HG03520 (cell line): ENCODE measurements at regions not wholly inside any gene's neighbourhood (a gene's known extent, or its start where the extent isn't known, plus 50 kb on each side); places are given as distances from the start of the nearest gene placed in this dataset.
"Not testable (repeated sequence)": the region's sequence is repeated elsewhere in the genome, so short reads cannot be mapped to it uniquely, and the experiment has no call there.

ENCODE experiments used
- ATAC-seq: cut with Tn5 transposase; IDR thresholded peaks from one replicate; pipeline ENCODE4 v1.9.1; 2021; ENCODE audit warnings: mild to moderate bottlenecking, moderate library complexity; ENCODE audit not compliant: unreplicated experiment

DNA sequence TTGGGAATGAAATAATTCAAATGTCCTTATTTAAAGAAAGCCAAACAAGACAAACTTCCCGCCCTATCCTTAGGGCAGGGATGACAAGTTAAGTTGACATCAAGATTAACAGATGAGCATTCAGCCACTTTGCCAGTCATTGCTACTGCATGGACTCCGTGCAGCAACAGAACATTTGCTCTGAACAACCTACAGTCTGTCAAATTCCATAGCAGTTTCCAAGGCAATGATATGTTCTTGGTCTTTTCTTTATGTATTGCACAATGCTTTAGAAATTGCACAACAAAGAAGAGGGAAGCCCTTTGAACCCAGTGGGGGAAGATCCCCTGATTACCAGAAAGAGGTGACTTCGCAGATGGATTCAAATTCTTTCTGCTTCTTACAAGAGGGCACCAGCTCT lies 269.8 kb downstream of the BCAT1 start:
- no peak for ATAC-seq

DNA sequence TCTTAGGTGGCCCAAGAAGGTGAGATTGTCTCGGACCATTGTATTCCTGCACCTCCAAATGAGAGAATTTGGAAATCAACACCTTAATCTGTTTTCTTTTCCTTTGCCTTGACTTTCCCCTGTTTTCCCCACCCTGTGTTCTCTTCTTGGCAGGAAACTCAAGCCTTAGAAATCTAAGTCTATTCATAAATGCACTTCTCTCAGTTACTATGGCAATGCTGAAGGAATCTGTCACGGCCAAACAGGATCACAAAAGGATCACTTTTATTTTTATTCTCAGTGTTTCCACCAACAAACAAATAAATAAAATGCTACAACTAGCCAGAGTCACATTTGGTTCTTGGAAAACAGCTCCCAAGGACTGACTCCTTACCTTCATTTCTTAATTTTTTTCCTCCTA lies 270.5 kb downstream of the BCAT1 start:
- ATAC-seq = no peak

DNA sequence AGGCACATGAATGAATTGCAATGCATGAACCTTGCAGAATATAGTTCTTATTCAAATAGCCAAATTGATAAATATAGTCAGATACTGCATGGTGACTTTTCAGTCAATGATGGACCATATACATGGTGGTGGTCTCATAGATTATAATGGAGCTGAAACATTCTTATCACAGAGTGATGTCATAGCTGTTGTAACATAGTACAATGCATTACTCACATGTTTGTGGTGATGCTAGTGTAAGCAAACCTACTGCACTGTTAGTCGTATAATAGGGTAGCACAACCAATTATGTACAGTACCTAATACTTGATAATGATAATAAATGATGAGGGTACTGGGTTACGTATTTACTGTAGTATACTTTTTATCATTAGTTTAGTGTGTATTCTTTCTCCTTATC lies 280.3 kb downstream of the BCAT1 start:
- no peak for ATAC-seq

DNA sequence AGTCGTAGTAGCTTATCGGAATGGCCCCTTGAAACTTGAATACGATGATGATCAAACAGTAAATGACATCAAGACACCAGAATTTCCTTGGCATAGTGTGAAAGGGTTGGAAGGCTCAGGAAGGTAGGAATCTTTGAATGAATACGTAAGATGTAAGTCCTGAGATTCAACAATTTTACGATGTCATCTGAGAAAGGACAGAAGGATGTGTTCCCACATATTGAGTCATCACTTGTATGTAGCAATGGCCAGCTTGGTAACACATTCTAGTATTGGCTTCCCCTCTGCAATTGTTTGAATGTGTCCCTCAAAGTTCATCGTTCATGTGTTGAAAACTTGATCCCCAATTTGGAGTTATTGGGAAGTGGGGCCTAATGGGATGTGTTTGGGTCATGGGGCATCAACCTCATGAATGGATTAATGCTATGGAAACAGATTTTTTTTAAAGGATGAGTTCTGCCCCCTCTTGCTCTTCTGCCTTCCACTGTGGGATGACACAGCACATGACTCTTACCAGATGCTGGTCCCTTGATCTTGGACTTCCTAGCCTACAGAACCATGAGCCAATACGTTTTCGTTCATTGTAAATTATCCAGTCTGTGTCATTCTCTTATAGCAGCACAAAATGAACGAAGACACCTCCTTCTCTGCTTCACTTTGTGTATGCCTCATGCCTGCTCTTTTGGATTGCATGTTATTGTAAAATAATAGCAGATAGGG lies 284.6 kb downstream of the BCAT1 start:
- ATAC-seq = no peak

DNA sequence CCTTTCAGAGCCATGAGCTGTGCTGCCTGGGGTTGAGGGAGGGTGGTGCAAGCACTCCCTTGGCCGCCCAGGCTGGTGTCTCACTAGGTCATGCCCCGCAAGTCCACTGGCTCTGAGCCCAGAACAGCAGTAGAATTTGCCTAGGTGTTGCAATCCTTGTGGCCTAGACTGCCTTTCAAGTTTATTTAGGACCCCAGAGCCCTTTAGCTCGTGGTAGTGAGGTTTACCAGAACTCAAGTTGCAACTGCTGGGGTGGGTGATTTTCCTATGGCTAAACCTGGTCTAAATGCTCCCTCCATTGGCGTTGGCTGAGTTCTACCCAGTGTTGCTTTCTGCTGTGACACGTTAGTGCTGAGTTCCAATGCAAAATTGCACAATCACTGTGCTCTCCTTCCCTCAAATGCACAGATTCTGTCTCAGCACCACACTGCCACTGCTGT lies 287.2 kb downstream of the BCAT1 start:
- no peak for ATAC-seq

DNA sequence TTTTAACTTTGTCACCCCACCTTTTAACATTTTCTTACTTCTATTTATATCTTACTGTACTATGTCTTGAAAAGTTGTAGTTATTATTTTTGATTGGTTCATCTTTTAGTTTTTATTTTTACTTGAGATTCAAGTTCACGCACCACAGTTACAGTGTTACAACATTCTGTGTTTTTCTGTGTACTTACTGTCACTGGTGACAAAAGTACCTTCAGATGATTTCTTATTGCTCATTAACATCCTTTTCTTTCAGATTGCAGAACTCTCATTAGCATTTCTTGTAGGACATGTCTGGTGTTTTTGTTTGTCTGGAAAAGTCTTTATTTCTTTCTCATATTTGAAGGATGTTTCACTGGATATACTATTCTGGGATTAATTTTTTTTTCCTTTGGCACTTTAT lies 289.9 kb downstream of the BCAT1 start:
- ATAC-seq = no peak

DNA sequence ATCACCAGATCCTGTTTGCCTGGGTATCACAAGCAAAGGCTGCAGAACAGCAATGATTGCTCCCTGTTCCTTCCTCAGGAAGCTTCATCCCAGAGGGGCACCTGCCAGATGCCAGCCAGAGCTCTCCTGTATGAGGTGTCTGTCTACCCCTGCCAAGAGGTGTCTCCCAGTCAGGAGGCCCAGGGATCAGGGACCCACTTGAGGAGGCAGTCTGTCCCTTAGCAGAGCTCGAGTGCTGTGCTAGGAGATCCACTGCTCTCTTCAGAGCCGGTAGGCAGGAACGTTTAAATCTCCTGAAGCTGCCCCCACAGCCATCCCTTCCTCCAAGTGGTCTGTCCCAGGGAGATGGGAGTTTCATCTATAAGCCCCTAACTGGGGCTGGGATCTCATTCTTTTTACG lies 294.6 kb downstream of the BCAT1 start:
- not testable (repeated sequence) for ATAC-seq

DNA sequence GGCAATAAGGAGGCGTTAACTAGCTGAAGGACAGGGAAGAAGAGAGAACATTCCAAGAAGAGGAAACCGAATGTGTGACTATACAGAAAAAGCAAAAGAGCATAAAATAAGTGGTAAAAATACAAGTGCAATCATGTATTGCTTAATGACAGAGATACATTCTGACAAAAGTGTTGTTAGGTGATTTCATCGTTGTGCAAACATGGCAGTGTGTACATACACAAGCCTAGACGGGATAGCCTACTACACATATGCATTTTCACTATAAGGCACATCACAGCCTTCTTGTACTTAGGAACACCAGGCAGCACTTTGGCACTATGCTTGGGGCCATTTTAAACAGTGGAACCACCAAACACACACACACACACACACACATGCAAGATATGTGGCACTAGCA lies 299.3 kb downstream of the BCAT1 start:
- no peak for ATAC-seq

DNA sequence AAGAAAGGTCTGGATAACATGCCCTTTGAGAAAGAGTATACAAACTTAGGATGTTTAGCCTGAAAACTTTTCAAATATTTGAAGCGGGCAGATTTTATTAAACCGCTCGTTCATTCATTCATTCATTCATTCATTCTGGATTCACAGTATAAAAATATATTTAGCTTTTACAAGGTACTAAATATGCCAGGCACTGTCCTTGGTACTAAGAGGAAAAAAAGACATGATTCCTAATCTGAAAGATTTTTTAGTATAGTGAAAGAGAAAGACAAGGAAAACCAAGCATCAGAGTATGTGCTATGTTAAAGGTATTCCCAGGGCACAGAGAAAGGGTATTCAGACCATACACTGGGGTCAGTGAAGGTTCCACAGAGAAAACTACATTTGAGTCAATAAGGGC lies 299.7 kb downstream of the BCAT1 start:
- no peak for ATAC-seq

DNA sequence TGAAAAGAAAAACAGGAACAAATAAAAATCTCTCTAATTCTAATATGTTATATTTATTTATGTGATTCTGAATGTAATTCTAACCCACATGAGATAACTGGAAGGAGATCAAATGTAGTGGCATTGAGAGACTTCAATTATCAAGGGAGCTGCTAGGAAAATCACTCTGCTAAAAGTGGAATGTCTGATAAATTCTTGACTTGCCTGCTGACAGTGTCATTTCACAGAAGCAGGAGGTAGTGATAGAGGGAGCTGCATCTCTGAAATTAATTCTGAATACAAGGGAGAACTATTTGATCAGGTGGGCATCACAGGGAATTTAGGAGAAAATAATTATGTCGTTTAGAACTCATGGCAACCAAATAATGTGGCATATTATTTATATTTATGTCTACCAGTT lies 303.6 kb downstream of the BCAT1 start:
- ATAC-seq = no peak

DNA sequence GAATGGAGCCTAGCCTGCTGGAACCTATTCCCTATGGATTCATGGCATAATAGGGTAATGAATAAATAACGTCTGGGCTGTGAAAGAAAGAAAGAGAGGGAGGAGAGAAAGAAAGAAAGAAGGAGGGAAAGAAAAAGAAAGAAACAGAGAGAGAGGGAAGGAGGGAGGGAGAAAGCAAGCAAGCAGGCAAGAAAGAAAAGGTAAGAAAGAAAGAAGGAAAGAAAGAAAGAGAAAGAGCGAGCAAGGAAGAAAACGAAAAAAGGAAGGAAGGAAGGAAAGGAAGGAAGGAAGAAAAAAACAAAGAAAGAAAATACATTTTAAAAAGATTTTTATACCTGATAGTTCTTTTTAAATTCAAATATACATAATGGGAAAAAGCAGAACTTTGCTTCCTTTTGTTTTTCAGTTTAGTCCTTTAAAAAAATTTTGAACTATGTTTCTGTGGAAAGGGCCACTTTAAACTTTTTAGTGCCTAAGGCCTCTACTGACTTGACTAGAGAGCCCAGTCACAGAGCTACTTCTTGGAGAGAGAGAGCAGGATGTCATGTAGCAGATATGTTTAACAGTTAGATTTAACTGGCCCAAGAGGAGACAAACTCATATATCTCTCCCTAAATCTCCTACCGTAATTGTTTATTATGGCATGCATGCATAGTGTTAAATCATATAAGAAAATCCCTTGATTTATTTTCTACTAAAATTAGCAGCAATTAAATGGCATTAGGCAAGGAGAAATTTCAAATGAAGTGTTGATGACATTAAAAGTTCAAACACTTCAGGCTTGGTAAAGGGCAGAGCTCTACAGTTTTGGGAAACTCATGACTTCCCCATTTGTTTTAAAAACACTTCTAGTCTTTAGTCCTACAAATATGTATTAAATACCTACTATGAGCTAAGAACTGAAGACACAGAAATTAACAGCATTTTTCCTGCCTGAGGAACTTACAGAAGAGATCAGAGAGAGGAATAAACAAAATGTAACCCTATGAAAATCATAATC lies 305.5 kb downstream of the BCAT1 start:
- ATAC-seq = no peak

DNA sequence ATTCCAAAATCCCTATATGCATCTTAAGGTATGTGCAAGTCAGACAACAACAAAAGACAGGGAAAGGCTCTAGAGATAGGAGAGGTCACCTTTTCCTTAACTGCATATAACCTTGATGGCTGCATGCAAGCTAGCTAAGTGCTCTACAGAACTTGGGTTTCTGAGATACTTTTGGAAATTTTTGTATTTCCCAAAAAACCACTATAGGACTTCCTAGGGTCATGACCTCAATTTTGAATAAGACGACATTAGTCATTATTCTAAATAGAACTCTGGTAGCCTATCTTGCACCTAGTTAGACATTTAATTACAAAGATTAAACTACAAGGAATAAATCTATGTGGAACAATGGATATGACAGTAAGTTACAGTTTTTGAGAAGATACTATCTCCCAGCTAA lies 309.3 kb downstream of the BCAT1 start:
- ATAC-seq = no peak

DNA sequence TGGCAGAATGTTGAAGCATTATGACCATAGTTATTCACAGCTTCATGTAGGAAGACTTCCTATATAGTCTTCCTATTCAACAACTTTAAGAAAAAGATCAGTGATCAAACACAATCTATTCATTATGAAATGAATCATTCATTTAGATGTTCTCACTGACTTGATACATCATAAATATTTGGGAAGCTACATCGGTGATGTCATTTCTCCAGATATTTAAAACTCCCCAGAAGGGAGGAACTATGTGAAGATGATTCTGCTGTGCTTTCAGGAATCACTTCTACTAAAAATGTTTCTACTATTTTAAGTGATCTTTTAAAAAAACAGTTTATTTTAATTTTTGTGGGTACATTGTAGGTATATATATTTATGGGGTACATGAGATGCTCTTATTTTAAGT lies 316.4 kb downstream of the BCAT1 start:
- no peak for ATAC-seq

DNA sequence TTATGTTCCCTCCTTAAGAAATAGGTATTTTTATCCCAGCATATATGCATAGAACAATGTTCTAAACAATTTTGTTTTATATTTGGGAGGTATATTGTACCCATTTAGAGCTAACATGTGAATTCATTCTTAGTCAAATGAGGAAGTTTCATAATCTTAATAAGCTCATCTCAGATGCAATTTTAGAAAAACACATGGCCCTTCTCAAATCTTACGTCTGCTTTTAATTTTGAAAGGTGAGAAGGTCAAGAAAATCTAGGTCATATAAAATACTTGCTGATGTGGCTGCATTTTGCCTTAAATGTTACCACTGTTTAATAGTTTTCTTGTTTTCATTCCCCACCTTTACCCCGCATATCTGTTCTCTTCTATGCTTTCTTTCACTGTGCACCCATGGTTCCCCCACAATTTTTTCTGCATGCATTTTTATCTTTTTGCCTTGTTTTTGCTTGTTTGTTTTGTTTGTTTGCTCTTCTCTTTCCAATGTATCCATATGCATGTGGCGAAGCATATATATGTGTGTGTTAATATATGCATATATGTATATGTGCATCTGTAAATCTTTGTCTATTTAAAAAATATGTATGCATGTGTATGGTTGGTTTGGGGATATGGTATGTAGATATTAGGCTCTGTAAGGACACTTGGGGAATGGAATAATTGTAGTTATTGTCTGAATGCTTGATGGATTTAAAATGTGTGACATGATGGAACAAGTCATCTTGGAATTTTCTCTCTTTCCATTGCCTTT lies 317.1 kb downstream of the BCAT1 start:
- no peak for ATAC-seq

DNA sequence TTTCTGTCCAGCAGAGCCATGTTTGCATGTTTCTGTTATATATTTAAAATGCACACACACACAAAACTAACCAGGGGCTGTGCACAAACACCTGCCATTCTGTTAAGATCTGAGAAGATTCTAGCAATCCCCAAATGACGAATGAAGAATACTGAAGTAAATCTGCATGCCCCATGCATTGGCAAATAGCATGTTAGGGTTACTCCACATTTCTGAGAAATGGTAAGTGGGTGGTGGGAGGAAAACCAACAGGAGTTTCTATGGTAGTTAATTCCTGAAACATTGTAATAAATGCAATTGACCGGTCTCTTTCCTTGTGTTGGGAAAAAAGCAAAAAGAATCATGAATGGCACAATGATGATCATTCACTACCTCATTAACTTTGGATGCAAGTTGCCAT lies 318.0 kb downstream of the BCAT1 start:
- ATAC-seq = no peak

DNA sequence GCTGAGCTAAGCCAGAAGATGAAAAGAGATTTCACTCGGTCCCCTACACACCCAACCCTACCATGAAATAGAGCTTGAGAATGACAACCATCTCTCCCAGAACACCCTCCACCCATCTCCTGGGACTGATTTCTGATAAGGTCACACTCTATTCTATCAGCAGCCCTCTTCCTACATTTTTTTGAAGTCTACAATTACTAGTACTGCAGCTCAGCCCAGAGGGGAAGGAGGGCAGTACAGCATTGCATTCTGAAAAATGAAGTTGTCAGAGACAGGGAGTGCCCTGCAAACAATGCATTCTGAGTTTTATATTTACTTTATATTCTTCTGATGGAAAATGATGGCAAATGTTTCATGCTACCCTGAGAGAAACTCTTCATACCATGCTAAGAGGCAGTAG lies 318.5 kb downstream of the BCAT1 start:
- no peak for ATAC-seq

DNA sequence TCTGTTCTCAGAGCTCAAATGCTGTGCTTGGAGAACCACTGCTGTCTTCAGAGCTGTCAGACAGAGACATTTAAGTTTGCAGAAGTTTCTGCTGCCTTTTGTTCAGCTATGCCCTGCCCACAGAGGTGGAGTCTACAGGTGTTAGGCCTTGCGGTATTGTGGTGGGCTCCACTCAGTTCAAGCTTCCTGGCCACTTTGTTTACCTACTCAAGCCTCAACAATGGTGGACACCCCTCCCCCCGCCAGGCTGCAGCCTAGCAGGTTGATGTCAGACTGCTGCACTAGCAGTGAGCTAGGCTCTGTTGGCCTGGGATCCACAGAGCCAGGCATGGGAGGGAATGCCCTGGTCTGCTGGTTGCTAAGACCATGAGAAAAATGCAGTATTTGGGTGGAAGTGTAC lies 323.8 kb downstream of the BCAT1 start:
- no peak for ATAC-seq

DNA sequence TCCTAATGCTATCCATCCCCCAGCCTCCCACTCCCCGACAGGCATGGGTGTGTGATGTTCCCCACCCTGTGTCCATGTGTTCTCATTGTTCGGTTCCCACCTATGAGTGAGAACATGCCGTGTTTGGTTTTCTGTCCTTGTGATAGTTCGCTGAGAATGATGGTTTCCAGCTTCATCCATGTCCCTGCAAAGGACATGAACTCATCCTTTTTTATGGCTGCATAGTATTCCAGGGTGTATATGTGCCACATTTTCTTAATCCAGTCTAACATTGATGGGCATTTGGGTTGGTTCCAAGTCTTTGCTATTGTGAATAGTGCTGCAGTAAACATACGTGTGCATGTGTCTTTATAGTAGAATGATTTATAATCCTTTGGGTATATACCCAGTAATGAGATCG lies 328.9 kb downstream of the BCAT1 start:
- ATAC-seq = not testable (repeated sequence)

DNA sequence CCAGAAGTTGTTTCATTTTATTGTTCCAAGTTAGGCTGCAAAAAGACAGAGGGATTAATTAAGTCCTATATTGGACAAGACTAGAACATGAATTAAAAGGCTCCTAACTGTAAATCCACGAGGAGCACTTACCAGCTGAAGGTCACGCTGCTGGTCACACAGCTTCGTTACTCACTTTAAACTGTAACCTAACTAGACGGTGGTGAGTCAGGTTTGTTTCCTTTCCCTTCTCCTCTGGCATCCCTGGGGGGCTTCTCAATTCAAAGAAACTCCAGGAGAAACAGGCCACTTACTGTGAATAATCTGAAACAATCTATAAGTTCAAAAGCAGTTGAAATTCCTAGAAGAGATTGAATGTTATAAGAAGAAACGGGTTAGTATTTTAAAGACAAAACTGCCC lies 331.4 kb downstream of the BCAT1 start:
- ATAC-seq = no peak

DNA sequence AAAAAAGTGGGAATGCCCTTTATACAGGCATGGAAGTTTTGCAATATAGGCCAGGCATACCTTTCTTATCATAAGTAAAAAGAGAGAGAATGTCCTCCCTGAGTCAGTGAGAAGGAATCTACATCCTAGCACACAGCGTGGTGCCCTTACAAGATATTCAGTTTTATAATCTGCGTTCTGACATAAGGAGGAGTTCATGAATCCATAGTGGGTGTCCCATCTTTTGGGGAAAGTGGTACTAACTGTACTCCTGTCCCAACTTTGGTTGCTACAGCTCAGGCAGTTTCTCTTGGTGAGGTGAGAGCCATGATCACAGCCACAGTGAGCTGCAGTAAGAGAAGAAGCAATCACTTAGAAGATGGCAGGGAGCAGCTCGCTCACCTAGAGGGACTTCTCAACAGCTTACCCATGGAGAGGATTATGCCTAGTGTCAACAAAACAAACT lies 332.9 kb downstream of the BCAT1 start:
- ATAC-seq = no peak

DNA sequence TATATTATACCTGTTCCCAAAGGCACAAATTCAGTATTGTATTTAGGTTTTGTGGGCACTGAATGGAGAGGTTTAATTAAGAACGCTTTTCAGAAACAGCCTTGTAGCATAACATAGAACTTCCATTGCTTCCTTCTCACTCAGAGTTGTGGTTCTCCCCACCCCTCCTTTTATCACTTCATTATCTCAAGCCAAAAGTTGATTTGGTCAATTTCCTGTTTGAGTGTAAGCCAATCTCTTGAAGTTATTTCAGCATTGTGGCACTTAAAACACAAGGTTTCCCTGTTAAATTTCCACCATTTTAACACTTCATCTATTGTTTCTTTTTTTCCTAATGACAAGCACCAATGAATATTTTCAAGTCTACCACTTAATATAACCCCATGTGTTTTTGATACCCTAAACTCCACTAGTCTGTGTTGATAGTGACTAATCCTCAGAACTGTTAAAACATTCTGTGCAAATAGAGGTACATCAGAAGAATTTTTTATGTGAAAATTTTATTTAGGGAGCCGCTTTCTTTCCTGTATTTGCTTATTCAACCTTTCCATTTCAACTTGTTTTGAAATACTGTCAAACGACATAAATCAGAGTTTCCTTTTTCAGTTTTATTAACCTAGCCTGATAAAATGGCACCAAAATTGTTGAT lies 340.1 kb downstream of the BCAT1 start:
- ATAC-seq = no peak
